SK-N-SH (cell line): ENCODE measurements at regions not wholly inside any gene's neighbourhood (a gene's known extent, or its start where the extent isn't known, plus 50 kb on each side); places are given as distances from the start of the nearest gene placed in this dataset.

Experiments
- EP300 ChIP-seq, 2 experiments: IDR thresholded peaks; 2 replicates each; pipeline versions ENCODE4 v1.4.0 to v1.6.1; 2012; ENCODE audit warnings: borderline replicate concordance in 1 of 2, low read depth in 1 of 2, low read length in 1 of 2
- JUND ChIP-seq: IDR thresholded peaks from 2 replicates; pipeline ENCODE4 v1.4.0; 2012
- NFIC ChIP-seq: IDR thresholded peaks from 2 replicates; pipeline ENCODE4 v1.4.0; 2012; ENCODE audit warnings: borderline replicate concordance
- RXRA ChIP-seq: IDR thresholded peaks from 2 replicates; pipeline ENCODE4 v1.4.0; 2012; ENCODE audit warnings: low read depth, mild to moderate bottlenecking, borderline replicate concordance
- TAF1 ChIP-seq: IDR thresholded peaks from 2 replicates; pipeline ENCODE4 v1.6.1; 2012; ENCODE audit warnings: low read depth, mild to moderate bottlenecking, low read length, moderate library complexity, borderline replicate concordance
- YY1 ChIP-seq: IDR thresholded peaks from 2 replicates; pipeline ENCODE4 v1.4.0; 2012; ENCODE audit warnings: low read depth, mild to moderate bottlenecking
- TF ChIP-seq, protein P1 (sequence below): fragments of 200-600 bp; sonication (generic); IDR thresholded peaks from 2 replicates; pipeline ENCODE4 v1.6.1; 2017; ENCODE audit warnings: antibody characterized with exemption, mild to moderate bottlenecking, moderate library complexity
- TF ChIP-seq, protein P2 (sequence below): IDR thresholded peaks from 2 replicates; pipeline ENCODE4 v1.4.0; 2012; ENCODE audit warnings: low read depth

DNA sequence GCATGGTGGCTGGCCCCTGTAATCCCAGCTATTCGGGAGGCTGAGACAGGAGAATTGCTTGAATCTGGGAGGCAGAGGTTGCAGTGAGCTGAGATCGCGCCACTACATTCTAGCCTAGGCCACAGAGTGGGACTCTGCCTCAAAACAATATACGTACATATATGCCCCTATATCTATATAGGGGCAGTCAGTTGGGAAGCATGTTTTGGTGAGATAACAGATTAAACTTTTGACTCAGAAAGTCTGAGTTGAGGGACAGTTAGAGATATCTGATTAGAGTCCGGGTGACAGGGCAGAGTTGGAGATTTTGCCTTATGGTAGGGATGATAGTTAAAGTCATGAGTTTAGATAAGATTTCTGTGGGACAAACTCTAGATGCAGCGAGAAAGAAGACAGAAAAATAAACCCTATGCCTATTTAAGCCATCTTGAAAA lies 71.8 kb upstream of the ALDH1A1 start:
- TF ChIP-seq YY1, result no peak
- TF ChIP-seq, protein P1, sequence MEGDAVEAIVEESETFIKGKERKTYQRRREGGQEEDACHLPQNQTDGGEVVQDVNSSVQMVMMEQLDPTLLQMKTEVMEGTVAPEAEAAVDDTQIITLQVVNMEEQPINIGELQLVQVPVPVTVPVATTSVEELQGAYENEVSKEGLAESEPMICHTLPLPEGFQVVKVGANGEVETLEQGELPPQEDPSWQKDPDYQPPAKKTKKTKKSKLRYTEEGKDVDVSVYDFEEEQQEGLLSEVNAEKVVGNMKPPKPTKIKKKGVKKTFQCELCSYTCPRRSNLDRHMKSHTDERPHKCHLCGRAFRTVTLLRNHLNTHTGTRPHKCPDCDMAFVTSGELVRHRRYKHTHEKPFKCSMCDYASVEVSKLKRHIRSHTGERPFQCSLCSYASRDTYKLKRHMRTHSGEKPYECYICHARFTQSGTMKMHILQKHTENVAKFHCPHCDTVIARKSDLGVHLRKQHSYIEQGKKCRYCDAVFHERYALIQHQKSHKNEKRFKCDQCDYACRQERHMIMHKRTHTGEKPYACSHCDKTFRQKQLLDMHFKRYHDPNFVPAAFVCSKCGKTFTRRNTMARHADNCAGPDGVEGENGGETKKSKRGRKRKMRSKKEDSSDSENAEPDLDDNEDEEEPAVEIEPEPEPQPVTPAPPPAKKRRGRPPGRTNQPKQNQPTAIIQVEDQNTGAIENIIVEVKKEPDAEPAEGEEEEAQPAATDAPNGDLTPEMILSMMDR, result no peak
- no peak for TF ChIP-seq JUND
- TF ChIP-seq NFIC, result no peak
- no peak for TF ChIP-seq TAF1
- TF ChIP-seq, protein P2, sequence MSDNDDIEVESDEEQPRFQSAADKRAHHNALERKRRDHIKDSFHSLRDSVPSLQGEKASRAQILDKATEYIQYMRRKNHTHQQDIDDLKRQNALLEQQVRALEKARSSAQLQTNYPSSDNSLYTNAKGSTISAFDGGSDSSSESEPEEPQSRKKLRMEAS, result no peak
- no peak for TF ChIP-seq RXRA
- TF ChIP-seq EP300 (IDR thresholded peaks at IDR 0.05; ENCODE audit: borderline replicate concordance in 1 of 2, low read depth in 1 of 2, low read length in 1 of 2), result no peak
